ENCODE measurements at regions not wholly inside any gene's neighbourhood (a gene's known extent, or its start where the extent isn't known, plus 50 kb on each side); places are given as distances from the start of the nearest gene placed in this dataset.

DNA sequence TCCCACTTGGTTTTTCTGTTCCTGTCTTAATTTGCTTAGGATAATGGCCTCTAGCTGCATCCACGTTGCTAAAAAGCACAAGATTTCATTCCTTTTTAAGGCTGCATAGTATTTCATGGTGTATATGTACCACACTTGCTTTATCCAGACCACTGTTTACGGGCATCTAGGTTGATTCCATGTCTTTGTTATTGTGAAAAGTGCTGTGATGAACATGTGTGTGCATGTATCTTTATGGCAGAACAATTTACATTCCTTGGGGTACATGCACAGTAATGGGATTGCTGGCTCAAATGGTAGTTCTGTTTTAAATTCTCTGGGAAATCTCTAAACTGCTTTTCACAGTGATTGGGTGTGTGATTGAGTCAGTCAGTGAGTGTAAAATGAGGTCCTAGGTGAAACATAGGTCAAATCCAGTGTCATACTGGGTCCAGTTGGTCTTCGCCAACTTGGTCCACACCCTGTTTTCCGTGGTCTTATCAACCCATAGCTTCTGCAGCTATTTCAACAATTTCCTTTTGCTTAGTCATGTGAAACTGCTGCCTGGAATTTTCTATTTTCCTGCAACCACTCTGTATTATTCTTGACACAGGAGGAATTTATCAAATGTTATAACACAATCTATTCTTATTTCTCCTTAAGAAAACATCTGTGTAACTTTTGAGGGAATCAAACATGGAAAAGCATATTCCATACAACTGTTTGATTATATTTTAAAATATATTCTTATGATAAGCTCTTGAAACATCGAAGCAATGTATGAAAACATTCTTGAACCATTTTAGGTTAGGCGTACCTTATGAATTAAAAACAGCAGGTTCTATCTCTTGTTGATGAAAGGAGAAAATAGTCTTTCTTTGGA is 82.9 kb downstream of the ADCYAP1 start:
- no peak for ATAC-seq
- H3K36me3 Mint-ChIP-seq, result no peaks in the 10 kb centered on the region
- no peak for DNase-seq (ENCODE audit: low spot score in 2 of 2)
- H3K9me3 Mint-ChIP-seq, result peaks cover 0 to 5% of the 10 kb centered on the region in 2 donors
- H3K27ac Mint-ChIP-seq, result no peak overlapping the region

- DNase-seq (ENCODE audit: low spot score in 2 of 2), result no peak
- H3K9me3 Mint-ChIP-seq, result peaks cover 3 to 7% of the 10 kb centered on the region in 2 donors
- H3K27ac Mint-ChIP-seq, result no peak overlapping the region
- H3K36me3 Mint-ChIP-seq, result peaks cover 0 to 2% of the 10 kb centered on the region in 2 donors
- no peak for ATAC-seq
These were observed 84.8 kb downstream of the ADCYAP1 start for GRCh38 chr18:989425-989824.

GRCh38 chr18:990197-990596 is 85.5 kb downstream of the ADCYAP1 start:
- Mint-ChIP-seq H3K9me3 (peaks cover 7 to 10% of the 10 kb centered on the region in 2 donors), H3K27ac (no peak overlapping the region), H3K36me3 (peaks cover 0 to 6% of the 10 kb centered on the region in 2 donors)
- DNase-seq (ENCODE audit: low spot score in 2 of 2) (no peak), ATAC-seq (no peak)

- DNase-seq (ENCODE audit: low spot score in 2 of 2) (no peak), ATAC-seq (no peak)
- peaks cover 7 to 10% of the 10 kb centered on the region in 2 donors for H3K9me3 Mint-ChIP-seq
- no peak overlapping the region for H3K27ac Mint-ChIP-seq
- peaks cover 0 to 6% of the 10 kb centered on the region in 2 donors for H3K36me3 Mint-ChIP-seq
These were observed 86.8 kb downstream of the ADCYAP1 start for GRCh38 chr18:991441-991840.

DNA sequence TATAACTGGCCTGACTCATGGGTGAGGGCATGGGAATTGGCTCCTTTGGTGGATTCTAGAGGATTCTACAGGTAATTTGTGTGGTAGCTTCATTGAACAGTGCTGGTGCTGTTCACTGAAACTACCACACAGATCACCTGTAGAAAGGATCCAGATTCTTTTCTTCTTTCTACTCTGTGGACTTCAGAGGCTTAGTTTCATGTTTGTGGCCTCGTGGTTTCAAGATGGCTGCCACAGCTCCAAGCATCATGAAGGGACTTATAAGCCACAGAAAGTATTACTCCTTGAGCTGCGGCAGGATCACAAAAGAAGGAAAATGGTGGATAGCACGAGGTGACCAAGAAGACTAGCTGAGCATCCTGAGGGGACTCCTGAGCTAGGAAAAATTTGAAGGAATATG is 88.9 kb downstream of the ADCYAP1 start:
- no peak for ATAC-seq
- Mint-ChIP-seq H3K27ac (no peak overlapping the region), H3K9me3 (peaks cover 7% of the 10 kb centered on the region in 2 donors), H3K36me3 (peaks cover 0 to 6% of the 10 kb centered on the region in 2 donors)
- DNase-seq (ENCODE audit: low spot score in 2 of 2), result no peak

- ATAC-seq (no peak), DNase-seq (ENCODE audit: low spot score in 2 of 2) (no peak)
- Mint-ChIP-seq H3K27ac (no peak overlapping the region), H3K9me3 (peaks cover 7% of the 10 kb centered on the region in 2 donors), H3K36me3 (peaks cover 0 to 6% of the 10 kb centered on the region in 2 donors)
These were observed 91.0 kb downstream of the ADCYAP1 start for GRCh38 chr18:995629-996028.

DNA sequence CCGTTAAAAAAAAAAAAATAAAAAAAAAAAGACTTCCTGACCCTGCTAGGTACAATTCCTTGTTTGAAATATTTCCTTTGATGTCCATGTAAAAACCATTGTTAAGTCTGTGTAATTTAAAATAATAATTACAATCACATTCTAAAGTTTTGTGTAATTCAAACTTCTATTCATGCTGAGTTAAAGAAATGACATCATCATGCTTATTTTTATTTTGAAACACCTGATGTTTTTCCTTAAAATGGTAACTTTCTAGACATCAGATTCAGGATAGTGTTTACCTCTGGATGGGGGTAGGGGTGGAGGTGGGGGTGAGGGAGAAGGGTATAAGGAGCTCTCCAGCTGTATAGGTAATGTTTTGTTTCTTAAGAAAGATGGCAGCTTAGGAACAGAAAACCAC is 92.8 kb downstream of the ADCYAP1 start:
- H3K36me3 Mint-ChIP-seq, result peaks cover 0 to 6% of the 10 kb centered on the region in 2 donors
- no peak for DNase-seq (ENCODE audit: low spot score in 2 of 2)
- H3K27ac Mint-ChIP-seq, result no peak overlapping the region
- no peak for ATAC-seq
- peaks cover 5 to 7% of the 10 kb centered on the region in 2 donors for H3K9me3 Mint-ChIP-seq

- ATAC-seq, result no peak
- Mint-ChIP-seq H3K36me3 (peaks cover 0 to 6% of the 10 kb centered on the region in 2 donors), H3K9me3 (peaks cover 10 to 13% of the 10 kb centered on the region in 2 donors), H3K27ac (no peak overlapping the region)
- no peak for DNase-seq (ENCODE audit: low spot score in 2 of 2)
These were observed 94.3 kb downstream of the ADCYAP1 start for GRCh38 chr18:998936-999335.

DNA sequence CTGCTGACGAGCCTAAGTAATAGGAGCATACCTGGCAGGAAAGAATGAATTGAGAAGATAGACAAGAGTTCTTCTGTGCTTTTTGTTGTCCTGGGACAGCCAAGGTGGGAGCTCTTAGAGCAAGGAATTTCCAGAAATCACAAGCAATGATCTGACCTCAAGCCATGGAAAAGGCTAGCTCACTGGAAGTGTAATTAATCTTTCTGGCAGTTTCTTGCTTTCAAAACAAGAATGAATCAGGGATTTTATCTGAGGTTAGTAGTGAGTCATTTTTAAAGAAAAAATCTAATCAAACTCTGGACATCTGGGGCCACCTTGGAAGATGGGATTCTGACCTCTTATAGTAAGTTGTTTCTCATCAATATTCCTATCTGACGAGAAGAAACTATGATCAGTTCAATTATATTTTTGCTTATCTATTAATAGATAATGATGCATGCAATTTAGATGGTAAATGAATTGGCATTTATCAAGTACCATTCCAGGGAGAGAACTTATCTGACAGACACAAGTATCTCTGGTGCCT is 98.0 kb downstream of the ADCYAP1 start:
- Mint-ChIP-seq H3K36me3 (peaks cover 0 to 4% of the 10 kb centered on the region in 2 donors), H3K9me3 (peaks cover 9 to 10% of the 10 kb centered on the region in 2 donors), H3K27ac (no peak overlapping the region)
- ATAC-seq (no peak), DNase-seq (ENCODE audit: low spot score in 2 of 2) (no peak)

GRCh38 chr18:1003499-1003898 is 98.8 kb downstream of the ADCYAP1 start:
- ATAC-seq (no peak), DNase-seq (ENCODE audit: low spot score in 2 of 2) (no peak)
- no peak overlapping the region for H3K27ac Mint-ChIP-seq

DNA sequence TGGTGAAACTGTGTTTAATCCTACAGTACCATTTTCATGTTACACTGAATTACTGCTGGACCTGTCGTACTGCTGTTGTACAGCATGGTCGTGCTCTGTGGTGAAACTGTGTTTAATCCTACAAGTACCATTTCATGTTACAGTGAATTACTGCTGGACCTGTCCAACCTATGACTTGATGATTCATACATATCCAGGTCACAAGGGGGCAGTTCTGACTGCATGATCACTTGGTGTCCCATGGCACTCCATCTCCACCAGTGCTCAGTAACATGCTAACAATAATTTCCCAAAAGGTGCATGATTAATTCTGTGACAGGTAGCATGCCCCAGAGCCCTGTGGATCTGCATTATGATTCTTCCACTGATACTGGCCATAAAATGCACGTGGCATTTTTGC is 101.6 kb downstream of the ADCYAP1 start:
- Mint-ChIP-seq H3K36me3 (peaks cover 0 to 4% of the 10 kb centered on the region in 2 donors), H3K27ac (no peak overlapping the region), H3K9me3 (peaks cover 9 to 10% of the 10 kb centered on the region in 2 donors)
- no peak for DNase-seq (ENCODE audit: low spot score in 2 of 2)
- no peak for ATAC-seq

More at GRCh38 chr18:1003499-1003898, 98.8 kb downstream of the ADCYAP1 start:
- Mint-ChIP-seq H3K9me3 (peaks cover 9 to 10% of the 10 kb centered on the region in 2 donors), H3K36me3 (peaks cover 0 to 4% of the 10 kb centered on the region in 2 donors)

DNA sequence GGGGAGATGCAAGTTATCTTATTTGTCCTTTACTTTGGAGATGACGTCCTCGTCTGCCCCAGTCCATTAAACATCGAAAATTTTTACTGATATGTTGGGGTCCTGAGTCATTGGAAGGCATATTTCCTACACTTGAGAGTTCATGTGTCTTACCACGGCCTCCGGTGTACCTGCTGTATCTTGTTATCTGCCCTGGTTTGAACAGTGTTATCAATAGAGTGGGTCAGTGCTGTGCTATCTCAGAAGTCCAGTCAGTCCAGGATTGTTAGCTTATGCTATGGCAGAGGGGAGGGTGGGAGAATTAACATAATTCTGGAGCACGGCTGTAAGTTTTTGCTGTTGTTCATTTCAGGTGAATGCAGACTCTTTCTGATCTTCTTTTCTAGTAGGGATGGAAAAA is 102.3 kb downstream of the ADCYAP1 start:
- Mint-ChIP-seq H3K9me3 (peaks cover 9 to 10% of the 10 kb centered on the region in 2 donors), H3K36me3 (peaks cover 0 to 4% of the 10 kb centered on the region in 2 donors), H3K27ac (no peak overlapping the region)
- no peak for ATAC-seq
- no peak for DNase-seq (ENCODE audit: low spot score in 2 of 2)

- no peaks in the 10 kb centered on the region for H3K36me3 Mint-ChIP-seq
- DNase-seq (ENCODE audit: low spot score in 2 of 2), result no peak
- no peaks in the 10 kb centered on the region for H3K9me3 Mint-ChIP-seq
- peak overlapping the region in 1 of 2 donors; percentile 29 for H3K27ac Mint-ChIP-seq
- ATAC-seq, result no peak
These were observed 106.7 kb downstream of the ADCYAP1 start for GRCh38 chr18:1011349-1011748.

- Mint-ChIP-seq H3K9me3 (no peaks in the 10 kb centered on the region), H3K27ac (no peak overlapping the region), H3K36me3 (no peaks in the 10 kb centered on the region)
- no peak for ATAC-seq
- DNase-seq (ENCODE audit: low spot score in 2 of 2), result no peak
These were observed 108.1 kb downstream of the ADCYAP1 start for GRCh38 chr18:1012775-1013174.

DNA sequence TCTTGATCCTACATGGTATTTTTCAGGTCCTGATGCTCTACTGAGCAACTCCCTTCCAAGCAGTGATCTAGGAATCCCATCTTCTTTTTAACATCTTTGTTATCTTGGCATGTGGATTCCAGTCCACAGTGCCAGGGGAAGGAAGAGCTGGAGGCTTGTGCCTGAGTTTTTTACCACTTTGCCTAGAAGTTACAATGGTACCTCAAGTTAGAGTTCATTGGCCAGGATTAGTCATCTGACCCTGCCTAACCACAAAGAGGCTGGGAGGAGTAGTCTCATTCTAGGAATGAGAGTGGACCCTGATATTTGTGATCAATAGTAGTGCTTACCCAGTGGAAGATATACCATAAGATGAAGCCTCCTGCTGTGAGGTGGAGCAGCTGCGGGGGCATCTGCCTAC is 109.3 kb downstream of the ADCYAP1 start:
- DNase-seq (ENCODE audit: low spot score in 2 of 2) (no peak), ATAC-seq (no peak)
- Mint-ChIP-seq H3K36me3 (no peaks in the 10 kb centered on the region), H3K9me3 (no peaks in the 10 kb centered on the region), H3K27ac (no peak overlapping the region)

DNA sequence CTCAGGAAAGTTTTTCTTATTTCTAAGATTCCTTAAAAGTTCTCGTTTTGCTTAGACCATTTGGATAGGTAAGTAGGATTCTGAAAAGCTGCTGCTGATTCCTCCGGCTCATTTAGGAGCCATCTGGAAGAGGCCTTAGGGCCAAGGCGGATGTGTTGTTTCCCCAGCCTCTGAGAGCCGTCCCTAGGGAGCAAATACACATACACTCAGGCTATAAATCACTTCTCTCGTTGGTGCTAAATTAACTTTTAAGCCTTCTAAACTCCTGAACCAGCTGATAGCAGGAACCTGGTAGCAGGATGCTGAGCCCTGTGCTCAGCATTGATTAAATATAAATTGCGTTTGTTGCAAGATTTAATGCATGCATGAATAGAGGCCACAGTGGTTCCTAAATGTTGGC is 109.8 kb downstream of the ADCYAP1 start:
- Mint-ChIP-seq H3K36me3 (no peaks in the 10 kb centered on the region), H3K27ac (no peak overlapping the region), H3K9me3 (no peaks in the 10 kb centered on the region)
- DNase-seq (ENCODE audit: low spot score in 2 of 2), result no peak
- ATAC-seq, result no peak

DNA sequence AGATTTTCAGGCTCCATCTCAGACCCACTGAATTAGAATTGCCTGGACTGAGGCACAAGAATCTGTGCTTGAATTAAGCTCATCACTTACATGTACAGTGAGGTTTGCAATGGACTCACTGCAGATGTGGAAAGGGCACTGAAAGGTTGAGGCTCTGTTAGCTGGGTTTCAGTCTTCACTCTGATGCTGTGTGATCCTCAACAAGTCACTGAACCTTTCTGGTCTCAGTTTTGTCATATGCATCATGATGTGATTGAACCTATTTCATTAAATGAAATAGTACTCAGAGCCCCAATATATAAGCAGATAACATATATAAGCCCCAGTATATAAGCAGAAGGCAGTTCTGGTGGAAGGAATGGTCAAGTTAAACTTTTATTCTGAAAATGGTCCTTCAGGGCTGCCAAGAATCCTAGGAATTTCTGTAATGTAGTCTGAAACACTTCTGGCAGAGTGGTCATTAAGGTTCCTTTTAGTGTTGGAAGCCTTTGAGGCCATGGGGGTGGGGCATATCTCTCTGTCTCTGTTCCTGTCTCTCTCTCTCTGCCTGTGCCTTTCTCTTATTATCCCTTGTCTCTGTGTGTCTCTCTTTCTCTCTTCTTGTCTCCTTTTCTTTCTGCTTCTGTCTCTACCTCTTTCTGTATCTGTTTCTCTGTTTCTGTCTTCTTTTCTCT is 110.4 kb downstream of the ADCYAP1 start:
- DNase-seq (ENCODE audit: low spot score in 2 of 2) (no peak), ATAC-seq (no peak)
- Mint-ChIP-seq H3K9me3 (no peaks in the 10 kb centered on the region), H3K27ac (no peak overlapping the region), H3K36me3 (no peaks in the 10 kb centered on the region)
